ENCODE measurements at regions not wholly inside any gene's neighbourhood (a gene's known extent, or its start where the extent isn't known, plus 50 kb on each side); places are given as distances from the start of the nearest gene placed in this dataset.

DNA sequence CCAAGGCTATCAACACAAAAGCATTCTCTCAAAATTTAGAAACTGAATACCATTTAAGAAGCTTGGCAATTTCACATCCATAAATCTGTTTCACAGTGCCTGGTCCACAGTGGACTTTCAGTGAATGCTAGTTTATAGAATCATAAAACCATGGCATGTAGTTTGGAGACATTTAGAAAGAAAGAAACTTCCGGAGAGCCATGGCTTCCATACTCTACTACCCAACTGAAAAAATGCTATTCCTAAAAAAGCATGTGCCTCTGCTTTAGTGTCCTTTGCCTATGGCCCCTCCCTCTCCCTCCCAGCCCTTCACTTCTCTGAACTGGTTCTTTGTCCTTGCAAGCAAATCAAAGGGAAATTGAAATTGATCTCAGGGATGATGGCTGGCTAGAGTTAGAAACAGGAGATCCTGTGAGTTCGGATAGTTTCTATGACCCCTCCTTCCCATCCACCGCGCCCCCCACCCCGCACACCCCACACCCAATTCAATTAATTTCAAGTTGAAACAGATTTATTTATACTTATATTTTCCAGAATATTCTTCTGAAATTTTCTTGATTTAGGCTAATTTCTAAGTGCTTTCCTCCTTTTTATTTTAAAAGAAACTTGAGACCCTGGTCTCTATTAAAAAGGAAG lies 248.3 kb downstream of the TRIB2 start:
- TF ChIP-seq, protein P1, sequence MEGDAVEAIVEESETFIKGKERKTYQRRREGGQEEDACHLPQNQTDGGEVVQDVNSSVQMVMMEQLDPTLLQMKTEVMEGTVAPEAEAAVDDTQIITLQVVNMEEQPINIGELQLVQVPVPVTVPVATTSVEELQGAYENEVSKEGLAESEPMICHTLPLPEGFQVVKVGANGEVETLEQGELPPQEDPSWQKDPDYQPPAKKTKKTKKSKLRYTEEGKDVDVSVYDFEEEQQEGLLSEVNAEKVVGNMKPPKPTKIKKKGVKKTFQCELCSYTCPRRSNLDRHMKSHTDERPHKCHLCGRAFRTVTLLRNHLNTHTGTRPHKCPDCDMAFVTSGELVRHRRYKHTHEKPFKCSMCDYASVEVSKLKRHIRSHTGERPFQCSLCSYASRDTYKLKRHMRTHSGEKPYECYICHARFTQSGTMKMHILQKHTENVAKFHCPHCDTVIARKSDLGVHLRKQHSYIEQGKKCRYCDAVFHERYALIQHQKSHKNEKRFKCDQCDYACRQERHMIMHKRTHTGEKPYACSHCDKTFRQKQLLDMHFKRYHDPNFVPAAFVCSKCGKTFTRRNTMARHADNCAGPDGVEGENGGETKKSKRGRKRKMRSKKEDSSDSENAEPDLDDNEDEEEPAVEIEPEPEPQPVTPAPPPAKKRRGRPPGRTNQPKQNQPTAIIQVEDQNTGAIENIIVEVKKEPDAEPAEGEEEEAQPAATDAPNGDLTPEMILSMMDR (IDR thresholded peaks at IDR 0.05): no peak
- no peak overlapping the region for H3K9ac ChIP-seq
- H3K4me3 ChIP-seq (ENCODE audit: low read depth, low read length): no peak overlapping the region
- H3K27ac ChIP-seq: no peak overlapping the region
- H3K4me1 ChIP-seq: no peaks in the 10 kb centered on the region
- no peaks in the 10 kb centered on the region for H3K9me3 ChIP-seq (ENCODE audit: control insufficient read depth, low read length)
- H2AFZ ChIP-seq: no peak overlapping the region
- H3K4me2 ChIP-seq (ENCODE audit: low read length): no peak overlapping the region
- no peaks in the 10 kb centered on the region for H3K27me3 ChIP-seq (ENCODE audit: control insufficient read depth, insufficient read depth, low read length)
- H3K36me3 ChIP-seq (ENCODE audit: control insufficient read depth, insufficient read depth, low read length): no peaks in the 10 kb centered on the region
- no peaks in the 10 kb centered on the region for H3K79me2 ChIP-seq

DNA sequence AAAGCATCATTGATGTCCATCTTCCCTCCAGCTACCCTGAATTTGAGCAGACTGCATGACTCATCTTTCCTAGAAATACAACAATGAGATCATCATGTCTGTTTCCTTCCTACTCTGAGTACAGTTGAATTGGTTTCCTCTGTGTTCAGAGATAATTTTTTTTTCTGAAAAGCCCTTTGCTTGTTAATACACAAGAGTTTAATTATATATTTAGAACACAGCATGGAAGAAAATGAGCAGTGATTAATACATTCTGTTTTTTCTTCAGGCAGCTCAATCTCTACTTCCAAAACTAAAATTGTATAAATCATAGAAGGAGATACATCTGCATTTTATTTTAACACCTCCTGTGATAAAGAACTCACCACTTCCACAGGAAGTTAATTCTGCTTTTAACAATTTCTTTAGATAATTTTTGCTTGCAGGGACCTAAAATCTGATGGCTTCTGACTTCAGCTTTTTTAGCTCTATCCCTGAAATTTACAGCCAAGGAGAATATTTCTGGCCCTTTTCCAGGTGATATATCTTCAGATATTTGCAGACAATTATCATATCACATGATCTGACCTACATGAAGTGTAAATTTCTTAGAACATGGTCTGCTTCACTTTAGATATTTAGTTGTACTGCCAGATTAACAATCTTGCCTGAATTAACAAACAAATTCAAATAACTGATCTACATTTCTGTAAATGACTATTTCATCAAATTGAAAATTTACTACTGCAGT lies 249.0 kb downstream of the TRIB2 start:
- H3K4me1 ChIP-seq: no peaks in the 10 kb centered on the region
- H3K36me3 ChIP-seq (ENCODE audit: control insufficient read depth, insufficient read depth, low read length): no peaks in the 10 kb centered on the region
- H3K4me3 ChIP-seq (ENCODE audit: low read depth, low read length): no peak overlapping the region
- H3K27ac ChIP-seq: no peak overlapping the region
- no peaks in the 10 kb centered on the region for H3K9me3 ChIP-seq (ENCODE audit: control insufficient read depth, low read length)
- H3K27me3 ChIP-seq (ENCODE audit: control insufficient read depth, insufficient read depth, low read length): no peaks in the 10 kb centered on the region
- no peak overlapping the region for H3K4me2 ChIP-seq (ENCODE audit: low read length)
- H3K79me2 ChIP-seq: no peaks in the 10 kb centered on the region
- TF ChIP-seq, protein P1 (IDR thresholded peaks at IDR 0.05): no peak
- H3K9ac ChIP-seq: no peak overlapping the region
- no peak overlapping the region for H2AFZ ChIP-seq

DNA sequence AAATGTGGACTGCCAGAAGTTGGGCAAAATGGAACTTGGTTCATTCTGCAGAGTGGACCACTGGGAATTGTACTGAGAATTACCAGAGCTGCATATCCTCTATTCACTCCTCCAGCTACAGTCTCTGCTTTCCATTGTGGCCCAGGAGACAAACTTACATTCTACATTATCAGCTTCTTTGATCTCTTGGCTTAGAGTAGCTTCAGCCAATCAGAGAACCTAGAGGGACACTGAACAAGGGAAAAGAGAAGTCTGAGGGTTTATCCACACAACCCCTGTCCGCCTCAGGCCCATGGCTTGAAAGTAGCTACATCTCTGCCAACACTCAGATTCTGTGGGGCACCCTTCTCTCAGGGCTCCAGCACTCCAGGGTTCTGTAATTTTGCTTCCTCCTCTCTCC lies 251.1 kb downstream of the TRIB2 start:
- H3K4me3 ChIP-seq (ENCODE audit: low read depth, low read length): no peak overlapping the region

DNA sequence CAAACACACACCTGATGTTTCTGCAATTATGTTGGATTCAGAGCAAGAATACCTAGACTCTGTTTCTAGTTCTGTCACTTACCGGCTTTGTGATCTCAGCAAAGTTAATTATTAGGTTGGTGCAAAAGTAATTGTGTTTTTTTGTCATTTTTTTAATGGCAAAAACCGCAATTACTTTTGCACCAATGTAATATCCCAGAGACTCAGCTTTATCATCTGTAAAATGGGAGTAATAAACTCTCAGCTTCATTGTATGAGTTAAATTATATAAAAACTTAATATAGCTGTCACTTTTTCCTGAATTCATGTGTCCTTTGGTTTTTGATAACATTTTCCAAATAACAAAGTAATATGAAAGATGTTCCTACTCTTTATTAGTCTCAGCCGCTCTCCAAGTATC lies 251.7 kb downstream of the TRIB2 start:
- H3K4me2 ChIP-seq (ENCODE audit: low read length): no peak overlapping the region
- TF ChIP-seq, protein P1 (IDR thresholded peaks at IDR 0.05): no peak
- no peak overlapping the region for H2AFZ ChIP-seq
- no peak overlapping the region for H3K27ac ChIP-seq
- H3K9ac ChIP-seq: no peak overlapping the region
- no peaks in the 10 kb centered on the region for H3K79me2 ChIP-seq
- H3K4me3 ChIP-seq (ENCODE audit: low read depth, low read length): no peak overlapping the region
- no peaks in the 10 kb centered on the region for H3K27me3 ChIP-seq (ENCODE audit: control insufficient read depth, insufficient read depth, low read length)
- H3K4me1 ChIP-seq: no peaks in the 10 kb centered on the region
- H3K9me3 ChIP-seq (ENCODE audit: control insufficient read depth, low read length): no peaks in the 10 kb centered on the region
- no peaks in the 10 kb centered on the region for H3K36me3 ChIP-seq (ENCODE audit: control insufficient read depth, insufficient read depth, low read length)

More for the DNA sequence above, 251.1 kb downstream of the TRIB2 start:
- Histone ChIP-seq H3K4me1 (no peaks in the 10 kb centered on the region), H3K36me3 (ENCODE audit: control insufficient read depth, insufficient read depth, low read length) (no peaks in the 10 kb centered on the region), H3K9ac (no peak overlapping the region), H3K9me3 (ENCODE audit: control insufficient read depth, low read length) (no peaks in the 10 kb centered on the region), H2AFZ (no peak overlapping the region), H3K79me2 (no peaks in the 10 kb centered on the region), H3K27ac (no peak overlapping the region), H3K4me2 (ENCODE audit: low read length) (no peak overlapping the region), H3K27me3 (ENCODE audit: control insufficient read depth, insufficient read depth, low read length) (no peaks in the 10 kb centered on the region)
- TF ChIP-seq, protein P1 (IDR thresholded peaks at IDR 0.05): no peak

All from parathyroid adenoma (tissue), 2 donors.